ENCODE measurements at regions not wholly inside any gene's neighbourhood (a gene's known extent, or its start where the extent isn't known, plus 50 kb on each side); places are given as distances from the start of the nearest gene placed in this dataset.

DNA sequence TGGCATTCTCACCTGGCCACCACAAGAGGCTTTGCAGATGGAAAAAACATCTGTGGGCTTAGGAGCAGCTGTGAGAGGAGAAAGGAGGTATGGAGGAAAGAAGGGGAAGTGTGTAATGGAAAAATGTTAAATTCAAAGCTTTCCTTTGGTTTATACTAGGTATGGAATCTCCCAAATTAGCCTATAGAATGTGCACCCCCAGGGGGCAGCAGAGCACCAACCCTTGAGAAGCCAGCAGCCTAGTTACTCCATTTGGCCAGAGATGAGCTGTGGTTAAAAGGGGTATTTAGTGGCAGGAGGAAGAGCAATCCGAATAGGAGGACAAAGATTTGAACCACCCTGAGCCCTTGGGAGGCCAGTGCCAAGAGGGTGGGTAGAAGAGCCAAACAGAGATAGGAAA lies 97.5 kb upstream of the CTTNBP2NL start:
- TF ChIP-seq, protein P1, sequence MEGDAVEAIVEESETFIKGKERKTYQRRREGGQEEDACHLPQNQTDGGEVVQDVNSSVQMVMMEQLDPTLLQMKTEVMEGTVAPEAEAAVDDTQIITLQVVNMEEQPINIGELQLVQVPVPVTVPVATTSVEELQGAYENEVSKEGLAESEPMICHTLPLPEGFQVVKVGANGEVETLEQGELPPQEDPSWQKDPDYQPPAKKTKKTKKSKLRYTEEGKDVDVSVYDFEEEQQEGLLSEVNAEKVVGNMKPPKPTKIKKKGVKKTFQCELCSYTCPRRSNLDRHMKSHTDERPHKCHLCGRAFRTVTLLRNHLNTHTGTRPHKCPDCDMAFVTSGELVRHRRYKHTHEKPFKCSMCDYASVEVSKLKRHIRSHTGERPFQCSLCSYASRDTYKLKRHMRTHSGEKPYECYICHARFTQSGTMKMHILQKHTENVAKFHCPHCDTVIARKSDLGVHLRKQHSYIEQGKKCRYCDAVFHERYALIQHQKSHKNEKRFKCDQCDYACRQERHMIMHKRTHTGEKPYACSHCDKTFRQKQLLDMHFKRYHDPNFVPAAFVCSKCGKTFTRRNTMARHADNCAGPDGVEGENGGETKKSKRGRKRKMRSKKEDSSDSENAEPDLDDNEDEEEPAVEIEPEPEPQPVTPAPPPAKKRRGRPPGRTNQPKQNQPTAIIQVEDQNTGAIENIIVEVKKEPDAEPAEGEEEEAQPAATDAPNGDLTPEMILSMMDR (IDR thresholded peaks at IDR 0.05; ENCODE audit: insufficient read depth, low read length): peak; percentile 72
- peak; percentile 59 for DNase-seq (ENCODE audit: low read depth)
- H3K4me3 ChIP-seq (ENCODE audit: low read depth, low read length): no peak overlapping the region

DNA sequence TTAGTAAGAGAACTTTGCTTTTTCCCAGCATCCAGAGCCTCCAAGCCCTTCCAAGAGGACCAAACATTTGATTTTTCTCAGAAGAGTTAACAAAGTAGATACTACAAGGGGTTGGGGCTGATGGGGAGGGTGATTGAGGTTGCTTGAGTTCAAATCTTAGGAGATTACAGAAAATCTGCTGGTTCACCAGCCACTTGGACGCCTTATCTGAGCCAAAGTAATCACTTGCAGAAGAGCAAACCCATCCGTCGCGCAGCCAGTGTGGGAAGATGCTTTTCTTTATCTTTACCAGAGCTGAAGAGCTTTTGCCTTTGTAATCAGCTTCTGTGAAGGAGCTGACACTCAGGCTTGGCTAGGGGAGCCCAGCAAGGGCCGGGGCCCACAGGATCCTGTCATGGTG lies 91.9 kb upstream of the CTTNBP2NL start:
- DNase-seq (ENCODE audit: low read depth): no peak
- H3K4me3 ChIP-seq (ENCODE audit: low read depth, low read length): no peak overlapping the region
- TF ChIP-seq, protein P1 (IDR thresholded peaks at IDR 0.05; ENCODE audit: insufficient read depth, low read length): no peak

DNA sequence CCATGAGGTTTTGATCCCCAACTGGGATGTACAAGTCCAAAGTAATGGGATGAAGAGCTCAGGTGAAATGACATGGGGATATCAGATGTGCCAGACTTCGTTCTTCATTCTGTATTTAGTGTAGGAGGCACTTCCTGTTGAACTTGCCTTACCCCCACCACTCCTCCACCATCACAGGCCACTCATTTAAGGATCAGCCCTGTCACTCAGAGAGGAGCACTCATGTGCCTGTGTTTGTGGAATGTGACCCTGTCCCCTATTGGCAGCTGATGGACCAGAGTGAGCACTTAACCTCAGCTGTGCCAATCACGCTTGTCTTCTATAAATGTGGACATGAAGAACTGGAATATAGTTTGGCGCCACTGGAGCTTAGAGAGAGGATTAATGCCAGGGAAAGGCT lies 91.4 kb upstream of the CTTNBP2NL start:
- DNase-seq (ENCODE audit: low read depth): no peak
- no peak overlapping the region for H3K4me3 ChIP-seq (ENCODE audit: low read depth, low read length)
- TF ChIP-seq, protein P1 (IDR thresholded peaks at IDR 0.05; ENCODE audit: insufficient read depth, low read length): no peak

DNA sequence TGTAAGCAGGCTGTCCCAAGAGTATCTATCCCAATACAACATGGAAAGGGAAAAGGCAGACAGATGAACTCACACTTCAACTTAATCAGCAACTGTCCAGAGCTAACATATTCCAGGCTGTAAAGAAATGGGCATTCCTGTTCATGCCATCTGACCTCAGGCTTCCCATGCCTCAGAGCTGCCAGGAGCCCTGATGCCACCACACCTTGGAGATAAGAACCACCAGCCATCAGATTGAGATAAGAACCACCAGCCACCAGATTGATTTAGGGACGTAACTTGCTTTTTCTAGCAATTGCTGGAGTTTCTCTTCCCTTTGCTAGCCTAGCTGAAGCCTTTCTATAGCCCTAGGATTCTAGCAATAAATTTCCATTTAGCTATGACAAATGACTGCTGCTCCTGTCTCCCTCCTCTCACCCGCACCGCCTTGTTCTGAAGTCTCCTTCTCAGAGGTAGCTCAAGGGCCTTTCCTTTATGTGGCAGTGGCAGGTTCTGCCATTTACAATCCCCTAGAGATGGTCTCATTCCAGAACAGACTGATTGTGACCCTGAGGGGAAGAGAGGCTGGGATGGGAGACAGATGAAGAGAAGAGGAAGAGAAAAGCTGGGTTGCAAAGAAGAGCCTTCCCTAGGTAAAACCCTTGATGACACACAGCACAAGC lies 88.0 kb upstream of the CTTNBP2NL start:
- no peak overlapping the region for H3K4me3 ChIP-seq (ENCODE audit: low read depth, low read length)
- TF ChIP-seq, protein P1 (IDR thresholded peaks at IDR 0.05; ENCODE audit: insufficient read depth, low read length): no peak
- no peak for DNase-seq (ENCODE audit: low read depth)

DNA sequence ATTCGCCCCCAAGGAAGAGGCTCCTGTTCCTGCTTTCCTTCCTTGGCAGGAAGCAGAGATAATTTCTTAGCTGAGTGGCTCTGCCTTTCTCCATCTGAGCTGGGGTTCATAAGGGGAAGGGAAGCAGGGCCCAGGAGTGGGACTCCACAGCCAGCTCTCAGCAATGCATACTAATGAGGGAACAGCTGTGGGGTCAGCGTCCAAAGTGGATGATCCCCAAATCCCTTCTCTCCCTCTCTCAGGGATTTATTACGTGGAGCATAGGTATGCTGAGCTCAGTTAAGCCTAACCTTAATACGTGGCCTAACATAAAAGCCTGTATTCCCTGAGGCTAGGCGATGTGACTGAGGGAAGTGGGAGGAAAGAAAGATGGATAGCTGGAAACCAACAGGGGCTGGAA lies 87.3 kb upstream of the CTTNBP2NL start:
- no peak overlapping the region for H3K4me3 ChIP-seq (ENCODE audit: low read depth, low read length)
- no peak for DNase-seq (ENCODE audit: low read depth)
- TF ChIP-seq, protein P1 (IDR thresholded peaks at IDR 0.05; ENCODE audit: insufficient read depth, low read length): no peak

DNA sequence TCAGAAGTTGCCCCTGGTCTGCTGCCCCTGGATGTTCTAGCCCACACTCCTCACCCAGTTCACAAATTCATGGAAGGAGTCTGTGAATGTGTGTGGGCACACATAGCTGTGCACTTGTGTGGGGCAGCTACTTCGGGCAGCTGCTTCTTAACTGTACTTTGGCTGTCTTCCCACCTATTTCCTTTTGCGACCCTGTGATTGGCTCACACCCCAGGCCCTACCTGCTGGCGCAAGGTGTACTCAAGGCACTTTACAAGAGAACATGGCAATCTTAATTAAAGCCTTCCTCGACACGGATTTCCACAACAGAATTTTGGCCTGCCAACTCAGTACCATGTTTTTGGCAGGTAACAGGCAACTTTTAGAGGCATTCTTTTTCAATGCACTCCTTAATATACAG lies 86.5 kb upstream of the CTTNBP2NL start:
- DNase-seq (ENCODE audit: low read depth): no peak
- TF ChIP-seq, protein P1 (IDR thresholded peaks at IDR 0.05; ENCODE audit: insufficient read depth, low read length): no peak
- H3K4me3 ChIP-seq (ENCODE audit: low read depth, low read length): no peak overlapping the region

DNA sequence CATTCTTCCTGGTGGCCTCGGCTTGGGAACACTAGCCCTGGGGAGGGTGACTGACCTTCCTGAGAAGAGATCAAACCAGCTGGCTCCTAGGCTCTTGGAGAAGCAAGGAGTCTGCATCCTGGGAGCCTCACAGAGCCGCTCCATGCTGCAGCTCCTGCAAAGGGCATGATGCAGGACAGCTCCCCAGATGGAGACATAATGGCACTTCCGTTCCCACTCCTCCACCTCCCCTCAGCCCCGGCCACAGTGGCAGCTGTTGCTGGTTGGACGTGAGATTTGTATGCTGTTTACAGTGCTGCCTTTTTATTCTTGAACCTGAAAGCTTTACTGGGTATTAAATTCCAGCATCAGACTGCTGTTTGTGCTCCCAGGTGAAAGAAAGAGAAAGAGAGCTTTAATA lies 83.7 kb upstream of the CTTNBP2NL start:
- TF ChIP-seq, protein P1 (IDR thresholded peaks at IDR 0.05; ENCODE audit: insufficient read depth, low read length): no peak
- no peak overlapping the region for H3K4me3 ChIP-seq (ENCODE audit: low read depth, low read length)
- no peak for DNase-seq (ENCODE audit: low read depth)
